H9 (cell line): ENCODE measurements at regions not wholly inside any gene's neighbourhood (a gene's known extent, or its start where the extent isn't known, plus 50 kb on each side); places are given as distances from the start of the nearest gene placed in this dataset.

Experiments used
- DNase-seq: peaks from one replicate; pipeline ENCODE4 v3.0.0-alpha.2; 2017
- H2AFZ ChIP-seq: one replicate; pipeline ENCODE4 v1.6.1; 2013; ENCODE audit warnings: mild to moderate bottlenecking, low read length, control low read depth, moderate library complexity
- H2AK5ac ChIP-seq: 2 replicates; pipeline ENCODE4 v1.6.1; 2013; ENCODE audit warnings: low read length, control low read depth, mixed read lengths; ENCODE audit not compliant: insufficient read length
- H2BK120ac ChIP-seq: one replicate; pipeline ENCODE4 v1.6.1; 2013; ENCODE audit warnings: low read depth, mild to moderate bottlenecking, low read length, control low read depth, inconsistent platforms; ENCODE audit not compliant: poor library complexity, severe bottlenecking
- H2BK12ac ChIP-seq: 2 replicates; pipeline ENCODE4 v1.6.1; 2013; ENCODE audit warnings: low read length, control low read depth, mixed read lengths, low read depth; ENCODE audit not compliant: insufficient read length
- H2BK15ac ChIP-seq: 2 replicates; pipeline ENCODE4 v1.6.1; 2013; ENCODE audit warnings: low read depth, low read length, control low read depth
- H2BK20ac ChIP-seq: one replicate; pipeline ENCODE4 v1.6.1; 2013; ENCODE audit warnings: low read depth, mild to moderate bottlenecking, low read length, control low read depth, inconsistent platforms; ENCODE audit not compliant: poor library complexity, severe bottlenecking
- H2BK5ac ChIP-seq: 2 replicates; pipeline ENCODE4 v1.6.1; 2013; ENCODE audit warnings: low read length, control low read depth, mixed read lengths; ENCODE audit not compliant: insufficient read length
- H3K14ac ChIP-seq: 2 replicates; pipeline ENCODE4 v1.6.1; 2013; ENCODE audit warnings: low read length, control low read depth; ENCODE audit not compliant: insufficient read depth
- H3K18ac ChIP-seq: 2 replicates; pipeline ENCODE4 v1.6.1; 2013; ENCODE audit warnings: low read depth, mild to moderate bottlenecking, mixed read lengths, low read length, control low read depth; ENCODE audit not compliant: insufficient read length
- H3K23ac ChIP-seq: 2 replicates; pipeline ENCODE4 v1.6.1; 2013; ENCODE audit warnings: low read length, control low read depth, mixed read lengths, low read depth; ENCODE audit not compliant: insufficient read length
- H3K23me2 ChIP-seq: 2 replicates; pipeline ENCODE4 v1.6.1; 2013; ENCODE audit warnings: low read depth, mild to moderate bottlenecking, mixed read lengths, low read length, control low read depth; ENCODE audit not compliant: insufficient read length, poor library complexity, severe bottlenecking
- H3K27ac ChIP-seq: 2 replicates; pipeline ENCODE4 v1.5.1; 2013; ENCODE audit warnings: low read length, control low read depth, mixed read lengths, low read depth; ENCODE audit not compliant: insufficient read length
- H3K27me3 ChIP-seq: 2 replicates; pipeline ENCODE4 v1.6.1; 2013; ENCODE audit warnings: low read length, control low read depth, inconsistent platforms; ENCODE audit not compliant: insufficient read depth
- H3K4ac ChIP-seq: 2 replicates; pipeline ENCODE4 v1.6.1; 2013; ENCODE audit warnings: low read depth, mild to moderate bottlenecking, control low read depth, inconsistent platforms, low read length, moderate library complexity
- H3K4me1 ChIP-seq: 2 replicates; pipeline ENCODE4 v1.6.1; 2013; ENCODE audit warnings: low read length, control low read depth, inconsistent platforms; ENCODE audit not compliant: insufficient read depth
- H3K4me2 ChIP-seq: 2 replicates; pipeline ENCODE4 v1.6.1; 2013; ENCODE audit warnings: low read length, control low read depth, mixed read lengths; ENCODE audit not compliant: insufficient read length, insufficient read depth
- H3K56ac ChIP-seq: 2 replicates; pipeline ENCODE4 v1.6.1; 2013; ENCODE audit warnings: low read depth, mild to moderate bottlenecking, mixed read lengths, low read length, control low read depth; ENCODE audit not compliant: insufficient read length
- H3K79me1 ChIP-seq: 2 replicates; pipeline ENCODE4 v1.6.1; 2013; ENCODE audit warnings: low read depth, mild to moderate bottlenecking, moderate library complexity, low read length, control low read depth, inconsistent platforms; ENCODE audit not compliant: insufficient read depth, poor library complexity, severe bottlenecking
- H3K79me2 ChIP-seq: 2 replicates; pipeline ENCODE4 v1.6.1; 2013; ENCODE audit warnings: low read length, control low read depth, inconsistent platforms; ENCODE audit not compliant: insufficient read depth
- H3K9ac ChIP-seq: 2 replicates; pipeline ENCODE4 v1.6.1; 2013; ENCODE audit warnings: low read length, control low read depth, mixed read lengths; ENCODE audit not compliant: insufficient read length; ENCODE audit errors: extremely low read depth
- H3K9me3 ChIP-seq: one replicate; pipeline ENCODE4 v1.6.1; 2013; ENCODE audit warnings: low read depth, low read length, inconsistent platforms; ENCODE audit not compliant: control insufficient read depth
- H3T11ph ChIP-seq: one replicate; pipeline ENCODE4 v1.6.1; 2013; ENCODE audit warnings: mild to moderate bottlenecking, low read length, control low read depth, inconsistent platforms
- H4K20me1 ChIP-seq: one replicate; pipeline ENCODE4 v1.6.1; 2013; ENCODE audit not compliant: control insufficient read depth, insufficient read length, insufficient read depth
- H4K5ac ChIP-seq: 2 replicates; pipeline ENCODE4 v1.6.1; 2013; ENCODE audit warnings: low read depth, mild to moderate bottlenecking, mixed read lengths, low read length, control low read depth; ENCODE audit not compliant: insufficient read length
- H4K8ac ChIP-seq: replicated peaks from 2 replicates; pipeline ENCODE4 v1.6.1; 2013; ENCODE audit warnings: low read length, control low read depth, mixed read lengths, low read depth; ENCODE audit not compliant: insufficient read length
- H4K91ac ChIP-seq: 2 replicates; pipeline ENCODE4 v1.6.1; 2013; ENCODE audit warnings: low read depth, mild to moderate bottlenecking, moderate library complexity, mixed read lengths, low read length, control low read depth; ENCODE audit not compliant: insufficient read length
- H3K27ac Mint-ChIP-seq, 3 experiments: 2 replicates in 2 of 3; 3 replicates in 1 of 3; pipeline ENCODE4 v1.8.0; 2020 to 2021; ENCODE audit warnings: mixed read lengths in 3 of 3, mild to moderate bottlenecking in 1 of 3, moderate library complexity in 1 of 3
- H3K27me3 Mint-ChIP-seq: 2 replicates; pipeline ENCODE4 v1.8.0; 2021; ENCODE audit warnings: low read depth, mild to moderate bottlenecking, moderate library complexity, mixed read lengths
- H3K36me3 Mint-ChIP-seq, 3 experiments: 2 replicates in 2 of 3; 3 replicates in 1 of 3; pipeline ENCODE4 v1.8.0; 2020 to 2021; ENCODE audit warnings: low read depth in 3 of 3, mixed read lengths in 3 of 3; ENCODE audit not compliant: insufficient read depth in 1 of 3
- H3K4me1 Mint-ChIP-seq, 2 experiments: 2 replicates each; pipeline ENCODE4 v1.8.0; 2020; ENCODE audit warnings: mixed read lengths in 2 of 2
- H3K4me3 Mint-ChIP-seq, 2 experiments: 2 replicates in 1 of 2; 3 replicates in 1 of 2; pipeline ENCODE4 v1.8.0; 2020 to 2021; ENCODE audit warnings: mild to moderate bottlenecking in 2 of 2, mixed read lengths in 2 of 2, moderate library complexity in 1 of 2
- H3K9me3 Mint-ChIP-seq, 2 experiments: 2 replicates in 1 of 2; 3 replicates in 1 of 2; pipeline ENCODE4 v1.8.0; 2020; ENCODE audit warnings: mild to moderate bottlenecking in 2 of 2, mixed read lengths in 2 of 2, moderate library complexity in 1 of 2
- WGBS: extraction: QIAGEN DNeasy Blood & Tissue Kit; methylation state at CpG from one replicate; pipeline ENCODE4 v1.1.7; 2013; ENCODE audit warnings: missing lambda C conversion rate, low lambda C conversion rate, mixed read lengths; ENCODE audit not compliant: insufficient read length; ENCODE audit errors: extremely low coverage; 5-methylcytosine and 5-hydroxymethylcytosine counted together
- TF ChIP-seq, protein P1 (sequence below): fragments of 200-600 bp; sonication (generic); conservative IDR thresholded peaks from 3 replicates; pipeline ENCODE4 v1.8.0; 2021; ENCODE audit warnings: antibody characterized with exemption, mild to moderate bottlenecking

DNA sequence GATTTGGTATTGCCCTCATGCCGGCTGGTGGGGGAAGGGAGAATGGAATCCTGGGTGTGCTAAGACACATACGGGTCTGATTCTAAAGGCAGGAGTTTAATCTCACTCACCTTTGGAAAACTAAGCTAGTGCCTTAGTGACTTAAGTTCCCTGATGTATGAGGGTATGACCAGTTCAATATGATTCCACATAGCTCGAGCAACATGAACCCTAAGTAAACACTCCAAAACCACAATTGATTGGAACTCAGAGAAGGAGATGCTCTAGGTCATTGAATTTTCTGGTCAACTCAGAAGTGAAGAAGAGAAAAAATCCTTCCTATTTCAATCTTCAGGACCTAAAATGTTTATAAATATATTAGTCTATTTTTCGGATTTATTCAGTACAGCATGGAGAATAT is 420.1 kb upstream of the INTU start:
- no peak for DNase-seq
- H2BK15ac ChIP-seq: no peak overlapping the region
- no peak overlapping the region for H3K18ac ChIP-seq
- Mint-ChIP-seq H3K9me3 (peaks cover 0 to 6% of the 10 kb centered on the region in 2 experiments; a peak in 3 of 5 replicates), H3K4me3 (no peak overlapping the region), H3K27ac (no peak overlapping the region; a peak in 2 of 7 replicates), H3K27me3 (no peaks in the 10 kb centered on the region), H3K36me3 (peaks cover 0 to 3% (median 0%) of the 10 kb centered on the region in 3 experiments; a peak in 2 of 7 replicates), H3K4me1 (peaks cover 8 to 14% of the 10 kb centered on the region in 2 experiments)
- no peaks in the 10 kb centered on the region for H3K79me1 ChIP-seq
- H3K4ac ChIP-seq: no peak overlapping the region
- H4K20me1 ChIP-seq: no peaks in the 10 kb centered on the region
- no peak overlapping the region for H2BK120ac ChIP-seq
- no peaks in the 10 kb centered on the region for H3K27me3 ChIP-seq
- H2BK5ac ChIP-seq: no peak overlapping the region
- no peak overlapping the region for H3K4me2 ChIP-seq
- no peaks in the 10 kb centered on the region for H3K9me3 ChIP-seq
- H3K79me2 ChIP-seq: no peaks in the 10 kb centered on the region
- no CpG with 5 or more reads among the region's 4 CpGs for WGBS
- no peaks in the 10 kb centered on the region for H3K23me2 ChIP-seq
- H4K91ac ChIP-seq: no peak overlapping the region
- no peak overlapping the region for H3K9ac ChIP-seq
- H2AFZ ChIP-seq: no peak overlapping the region
- H2BK12ac ChIP-seq: no peak overlapping the region
- no peak overlapping the region for H2BK20ac ChIP-seq
- no peak overlapping the region for H3K23ac ChIP-seq
- TF ChIP-seq, protein P1, sequence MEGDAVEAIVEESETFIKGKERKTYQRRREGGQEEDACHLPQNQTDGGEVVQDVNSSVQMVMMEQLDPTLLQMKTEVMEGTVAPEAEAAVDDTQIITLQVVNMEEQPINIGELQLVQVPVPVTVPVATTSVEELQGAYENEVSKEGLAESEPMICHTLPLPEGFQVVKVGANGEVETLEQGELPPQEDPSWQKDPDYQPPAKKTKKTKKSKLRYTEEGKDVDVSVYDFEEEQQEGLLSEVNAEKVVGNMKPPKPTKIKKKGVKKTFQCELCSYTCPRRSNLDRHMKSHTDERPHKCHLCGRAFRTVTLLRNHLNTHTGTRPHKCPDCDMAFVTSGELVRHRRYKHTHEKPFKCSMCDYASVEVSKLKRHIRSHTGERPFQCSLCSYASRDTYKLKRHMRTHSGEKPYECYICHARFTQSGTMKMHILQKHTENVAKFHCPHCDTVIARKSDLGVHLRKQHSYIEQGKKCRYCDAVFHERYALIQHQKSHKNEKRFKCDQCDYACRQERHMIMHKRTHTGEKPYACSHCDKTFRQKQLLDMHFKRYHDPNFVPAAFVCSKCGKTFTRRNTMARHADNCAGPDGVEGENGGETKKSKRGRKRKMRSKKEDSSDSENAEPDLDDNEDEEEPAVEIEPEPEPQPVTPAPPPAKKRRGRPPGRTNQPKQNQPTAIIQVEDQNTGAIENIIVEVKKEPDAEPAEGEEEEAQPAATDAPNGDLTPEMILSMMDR: no peak
- no peak overlapping the region for H3K56ac ChIP-seq
- no peak overlapping the region for H4K8ac ChIP-seq
- no peak overlapping the region for H3K14ac ChIP-seq
- H3K27ac ChIP-seq: no peak overlapping the region
- no peak overlapping the region for H4K5ac ChIP-seq
- H3T11ph ChIP-seq: no peak overlapping the region
- H2AK5ac ChIP-seq: no peak overlapping the region
- H3K4me1 ChIP-seq: no peaks in the 10 kb centered on the region
